GM19438 (cell line): ENCODE measurements at regions not wholly inside any gene's neighbourhood (a gene's known extent, or its start where the extent isn't known, plus 50 kb on each side); places are given as distances from the start of the nearest gene placed in this dataset.

Experiments
- ATAC-seq: cut with Tn5 transposase; IDR thresholded peaks from one replicate; pipeline ENCODE4 v1.9.1; 2021; ENCODE audit warnings: low read depth; ENCODE audit not compliant: unreplicated experiment

- no peak for ATAC-seq
Observed at GRCh38 chr6:144849920-144850319, 564.8 kb downstream of the UTRN start.

GRCh38 chr6:144853603-144854002 is 568.5 kb downstream of the UTRN start:
- no peak for ATAC-seq

GRCh38 chr6:144854654-144855053 is 569.5 kb downstream of the UTRN start:
- ATAC-seq, result no peak

- no peak for ATAC-seq
Observed at GRCh38 chr6:144855375-144855774, 570.2 kb downstream of the UTRN start.

GRCh38 chr6:144855812-144856531 is 570.8 kb downstream of the UTRN start:
- ATAC-seq, result no peak

GRCh38 chr6:144856622-144857021 is 571.5 kb downstream of the UTRN start:
- ATAC-seq, result no peak

- no peak for ATAC-seq
Observed at GRCh38 chr6:144857086-144857485, 572.0 kb downstream of the UTRN start.

GRCh38 chr6:144862769-144863168 is 577.6 kb downstream of the UTRN start:
- no peak for ATAC-seq

GRCh38 chr6:144867761-144868160 is 582.6 kb downstream of the UTRN start:
- no peak for ATAC-seq

GRCh38 chr6:144870782-144871181 is 585.6 kb downstream of the UTRN start:
- ATAC-seq, result no peak

GRCh38 chr6:144873623-144874378 is 588.7 kb downstream of the UTRN start:
- ATAC-seq, result no peak

- no peak for ATAC-seq
Observed at GRCh38 chr6:144876689-144877088, 591.6 kb downstream of the UTRN start.

- no peak for ATAC-seq
Observed at GRCh38 chr6:144877118-144877517, 592.0 kb downstream of the UTRN start.

GRCh38 chr6:144878577-144878976 is 593.4 kb downstream of the UTRN start:
- no peak for ATAC-seq

- no peak for ATAC-seq
Observed at GRCh38 chr6:144879436-144879835, 594.3 kb downstream of the UTRN start.

GRCh38 chr6:144882425-144882824 is 597.3 kb downstream of the UTRN start:
- no peak for ATAC-seq

GRCh38 chr6:144883915-144884314 is 598.8 kb downstream of the UTRN start:
- no peak for ATAC-seq

- ATAC-seq, result no peak
Observed at GRCh38 chr6:144885817-144886216, 600.7 kb downstream of the UTRN start.

- no peak for ATAC-seq
Observed at GRCh38 chr6:144886682-144887081, 601.5 kb downstream of the UTRN start.

- no peak for ATAC-seq
Observed at GRCh38 chr6:144888621-144889020, 603.5 kb downstream of the UTRN start.

- ATAC-seq, result no peak
Observed at GRCh38 chr6:144893680-144894151, 608.6 kb downstream of the UTRN start.

GRCh38 chr6:144894240-144894639 is 609.1 kb downstream of the UTRN start:
- ATAC-seq, result no peak
